SU-DHL-6 (cell line): ENCODE measurements at regions not wholly inside any gene's neighbourhood (a gene's known extent, or its start where the extent isn't known, plus 50 kb on each side); places are given as distances from the start of the nearest gene placed in this dataset.

Experiments used
- EZH2phosphoT487 ChIP-seq: fragments of 200-600 bp; sonication (generic), shearing (Covaris generic); conservative IDR thresholded peaks from 2 replicates; pipeline ENCODE4 v1.6.1; 2018; ENCODE audit warnings: mild to moderate bottlenecking, antibody characterized with exemption, low read length, moderate library complexity, mixed read lengths
- TF ChIP-seq, protein P1 (sequence below): fragments of 200-600 bp; sonication (generic); IDR thresholded peaks from one replicate; pipeline ENCODE4 v1.5.1; 2017; ENCODE audit warnings: antibody characterized with exemption, mild to moderate bottlenecking, low read length, moderate library complexity; ENCODE audit not compliant: insufficient read depth, poor library complexity, severe bottlenecking

DNA sequence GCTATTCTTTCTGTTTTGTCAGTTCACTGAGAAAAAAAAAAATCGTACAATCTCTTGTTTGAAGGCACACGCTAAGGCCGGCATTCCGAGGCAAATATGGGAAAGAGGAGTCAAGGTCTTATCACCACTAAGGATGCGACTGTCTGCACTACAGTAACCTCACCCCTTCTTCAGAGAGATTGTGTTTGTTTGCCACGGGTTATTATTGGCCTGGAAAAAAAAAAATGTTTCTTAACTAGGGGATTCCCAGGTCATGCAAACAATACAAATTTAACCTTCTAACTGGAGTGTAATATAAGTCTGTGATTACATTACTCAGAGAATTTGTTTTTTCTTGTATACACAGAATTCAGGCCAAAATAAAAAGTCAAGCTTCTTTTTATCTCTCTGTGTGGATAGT, 168.3 kb downstream of the TMA16 start:
- TF ChIP-seq, protein P1, sequence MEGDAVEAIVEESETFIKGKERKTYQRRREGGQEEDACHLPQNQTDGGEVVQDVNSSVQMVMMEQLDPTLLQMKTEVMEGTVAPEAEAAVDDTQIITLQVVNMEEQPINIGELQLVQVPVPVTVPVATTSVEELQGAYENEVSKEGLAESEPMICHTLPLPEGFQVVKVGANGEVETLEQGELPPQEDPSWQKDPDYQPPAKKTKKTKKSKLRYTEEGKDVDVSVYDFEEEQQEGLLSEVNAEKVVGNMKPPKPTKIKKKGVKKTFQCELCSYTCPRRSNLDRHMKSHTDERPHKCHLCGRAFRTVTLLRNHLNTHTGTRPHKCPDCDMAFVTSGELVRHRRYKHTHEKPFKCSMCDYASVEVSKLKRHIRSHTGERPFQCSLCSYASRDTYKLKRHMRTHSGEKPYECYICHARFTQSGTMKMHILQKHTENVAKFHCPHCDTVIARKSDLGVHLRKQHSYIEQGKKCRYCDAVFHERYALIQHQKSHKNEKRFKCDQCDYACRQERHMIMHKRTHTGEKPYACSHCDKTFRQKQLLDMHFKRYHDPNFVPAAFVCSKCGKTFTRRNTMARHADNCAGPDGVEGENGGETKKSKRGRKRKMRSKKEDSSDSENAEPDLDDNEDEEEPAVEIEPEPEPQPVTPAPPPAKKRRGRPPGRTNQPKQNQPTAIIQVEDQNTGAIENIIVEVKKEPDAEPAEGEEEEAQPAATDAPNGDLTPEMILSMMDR, result no peak
- TF ChIP-seq EZH2phosphoT487, result no peak
